ENCODE measurements at regions not wholly inside any gene's neighbourhood (a gene's known extent, or its start where the extent isn't known, plus 50 kb on each side); places are given as distances from the start of the nearest gene placed in this dataset.

GRCh38 chr10:58140691-58141347 lies 126.9 kb downstream of the IPMK start:
- H3K9me3 ChIP-seq (replicated peaks; ENCODE audit: control insufficient read depth, low read depth, low read length): peaks cover 3% of the 10 kb centered on the region
- 29% methylated on average over 1 of the region's 5 CpGs for WGBS (ENCODE audit: insufficient coverage)
- no peak for DNase-seq
- no peak overlapping the region for H3K27ac ChIP-seq (ENCODE audit: low read length)
- no peaks in the 10 kb centered on the region for H3K27me3 ChIP-seq (ENCODE audit: control insufficient read depth, insufficient read depth, low read length)
- no peaks in the 10 kb centered on the region for H3K36me3 ChIP-seq (ENCODE audit: control insufficient read depth, insufficient read depth, low read length)
- no peak overlapping the region for H3K4me3 ChIP-seq (ENCODE audit: low read length)
- H3K4me1 ChIP-seq (ENCODE audit: control insufficient read depth, insufficient read depth, low read length): no peaks in the 10 kb centered on the region

- no peaks in the 10 kb centered on the region for H3K36me3 ChIP-seq (ENCODE audit: control insufficient read depth, insufficient read depth, low read length)
- WGBS (ENCODE audit: insufficient coverage): no CpG with 5 or more reads among the region's 2 CpGs
- no peak overlapping the region for H3K27ac ChIP-seq (ENCODE audit: low read length)
- H3K4me1 ChIP-seq (ENCODE audit: control insufficient read depth, insufficient read depth, low read length): no peaks in the 10 kb centered on the region
- no peak for DNase-seq
- H3K9me3 ChIP-seq (replicated peaks; ENCODE audit: control insufficient read depth, low read depth, low read length): peaks cover 3% of the 10 kb centered on the region
- no peak overlapping the region for H3K4me3 ChIP-seq (ENCODE audit: low read length)
- H3K27me3 ChIP-seq (ENCODE audit: control insufficient read depth, insufficient read depth, low read length): no peaks in the 10 kb centered on the region
These were observed 127.6 kb downstream of the IPMK start for GRCh38 chr10:58140054-58140453.

- Histone ChIP-seq H3K27ac (ENCODE audit: low read length) (no peak overlapping the region), H3K4me3 (ENCODE audit: low read length) (no peak overlapping the region), H3K27me3 (ENCODE audit: control insufficient read depth, insufficient read depth, low read length) (no peaks in the 10 kb centered on the region), H3K36me3 (ENCODE audit: control insufficient read depth, insufficient read depth, low read length) (no peaks in the 10 kb centered on the region), H3K9me3 (replicated peaks; ENCODE audit: control insufficient read depth, low read depth, low read length) (no peaks in the 10 kb centered on the region), H3K4me1 (ENCODE audit: control insufficient read depth, insufficient read depth, low read length) (no peaks in the 10 kb centered on the region)
- WGBS (ENCODE audit: insufficient coverage): no CpG with 5 or more reads among the region's 5 CpGs
- DNase-seq: no peak
These were observed 129.9 kb downstream of the IPMK start for GRCh38 chr10:58137813-58138212.

GRCh38 chr10:58115218-58116050 lies 152.3 kb downstream of the IPMK start:
- H3K27me3 ChIP-seq (ENCODE audit: control insufficient read depth, insufficient read depth, low read length): no peaks in the 10 kb centered on the region
- H3K4me3 ChIP-seq (ENCODE audit: low read length): no peak overlapping the region
- H3K27ac ChIP-seq (ENCODE audit: low read length): no peak overlapping the region
- no peak for DNase-seq
- no peaks in the 10 kb centered on the region for H3K36me3 ChIP-seq (ENCODE audit: control insufficient read depth, insufficient read depth, low read length)
- H3K4me1 ChIP-seq (ENCODE audit: control insufficient read depth, insufficient read depth, low read length): no peaks in the 10 kb centered on the region
- no peaks in the 10 kb centered on the region for H3K9me3 ChIP-seq (replicated peaks; ENCODE audit: control insufficient read depth, low read depth, low read length)
- 100% methylated on average over 3 of the region's 9 CpGs for WGBS (ENCODE audit: insufficient coverage)

- Histone ChIP-seq H3K4me3 (ENCODE audit: low read length) (no peak overlapping the region), H3K4me1 (ENCODE audit: control insufficient read depth, insufficient read depth, low read length) (peaks cover 4% of the 10 kb centered on the region), H3K27me3 (ENCODE audit: control insufficient read depth, insufficient read depth, low read length) (no peaks in the 10 kb centered on the region), H3K27ac (ENCODE audit: low read length) (no peak overlapping the region), H3K36me3 (ENCODE audit: control insufficient read depth, insufficient read depth, low read length) (no peaks in the 10 kb centered on the region), H3K9me3 (replicated peaks; ENCODE audit: control insufficient read depth, low read depth, low read length) (no peaks in the 10 kb centered on the region)
- WGBS (ENCODE audit: insufficient coverage): 79% methylated on average over 2 of the region's 3 CpGs
- DNase-seq: no peak
These were observed 158.0 kb downstream of the IPMK start for GRCh38 chr10:58109731-58110130.

- Histone ChIP-seq H3K27me3 (ENCODE audit: control insufficient read depth, insufficient read depth, low read length) (no peaks in the 10 kb centered on the region), H3K36me3 (ENCODE audit: control insufficient read depth, insufficient read depth, low read length) (no peaks in the 10 kb centered on the region), H3K9me3 (replicated peaks; ENCODE audit: control insufficient read depth, low read depth, low read length) (no peaks in the 10 kb centered on the region), H3K27ac (ENCODE audit: low read length) (no peak overlapping the region), H3K4me1 (ENCODE audit: control insufficient read depth, insufficient read depth, low read length) (peaks cover 7% of the 10 kb centered on the region), H3K4me3 (ENCODE audit: low read length) (no peak overlapping the region)
- WGBS (ENCODE audit: insufficient coverage): no CpG with 5 or more reads among the region's 2 CpGs
- no peak for DNase-seq
These were observed 160.2 kb downstream of the IPMK start for GRCh38 chr10:58107506-58107905.

- no peak for DNase-seq
- no peaks in the 10 kb centered on the region for H3K9me3 ChIP-seq (replicated peaks; ENCODE audit: control insufficient read depth, low read depth, low read length)
- H3K4me3 ChIP-seq (ENCODE audit: low read length): no peak overlapping the region
- WGBS (ENCODE audit: insufficient coverage): 95% methylated on average over 40 of the region's 40 CpGs
- H3K27me3 ChIP-seq (ENCODE audit: control insufficient read depth, insufficient read depth, low read length): no peaks in the 10 kb centered on the region
- H3K4me1 ChIP-seq (ENCODE audit: control insufficient read depth, insufficient read depth, low read length): peaks cover 7% of the 10 kb centered on the region
- H3K27ac ChIP-seq (ENCODE audit: low read length): no peak overlapping the region
- H3K36me3 ChIP-seq (ENCODE audit: control insufficient read depth, insufficient read depth, low read length): no peaks in the 10 kb centered on the region
These were observed 161.3 kb downstream of the IPMK start for GRCh38 chr10:58106211-58107035.

GRCh38 chr10:58104351-58104751 lies 163.3 kb downstream of the IPMK start:
- Histone ChIP-seq H3K4me1 (ENCODE audit: control insufficient read depth, insufficient read depth, low read length) (peaks cover 7% of the 10 kb centered on the region), H3K27ac (ENCODE audit: low read length) (no peak overlapping the region), H3K36me3 (ENCODE audit: control insufficient read depth, insufficient read depth, low read length) (no peaks in the 10 kb centered on the region), H3K4me3 (ENCODE audit: low read length) (no peak overlapping the region), H3K27me3 (ENCODE audit: control insufficient read depth, insufficient read depth, low read length) (no peaks in the 10 kb centered on the region), H3K9me3 (replicated peaks; ENCODE audit: control insufficient read depth, low read depth, low read length) (no peaks in the 10 kb centered on the region)
- DNase-seq: peak; percentile 94

- H3K9me3 ChIP-seq (replicated peaks; ENCODE audit: control insufficient read depth, low read depth, low read length): no peaks in the 10 kb centered on the region
- no peak overlapping the region for H3K27ac ChIP-seq (ENCODE audit: low read length)
- 8% methylated on average over 2 of the region's 7 CpGs for WGBS (ENCODE audit: insufficient coverage)
- no peaks in the 10 kb centered on the region for H3K36me3 ChIP-seq (ENCODE audit: control insufficient read depth, insufficient read depth, low read length)
- no peak for DNase-seq
- no peak overlapping the region for H3K4me3 ChIP-seq (ENCODE audit: low read length)
- H3K4me1 ChIP-seq (ENCODE audit: control insufficient read depth, insufficient read depth, low read length): peaks cover 7% of the 10 kb centered on the region
- H3K27me3 ChIP-seq (ENCODE audit: control insufficient read depth, insufficient read depth, low read length): no peaks in the 10 kb centered on the region
These were observed 164.8 kb downstream of the IPMK start for GRCh38 chr10:58102897-58103296.

GRCh38 chr10:58101682-58102081 lies 166.0 kb downstream of the IPMK start:
- Histone ChIP-seq H3K36me3 (ENCODE audit: control insufficient read depth, insufficient read depth, low read length) (no peaks in the 10 kb centered on the region), H3K4me3 (ENCODE audit: low read length) (no peak overlapping the region), H3K9me3 (replicated peaks; ENCODE audit: control insufficient read depth, low read depth, low read length) (no peaks in the 10 kb centered on the region), H3K4me1 (ENCODE audit: control insufficient read depth, insufficient read depth, low read length) (peaks cover 7% of the 10 kb centered on the region), H3K27me3 (ENCODE audit: control insufficient read depth, insufficient read depth, low read length) (no peaks in the 10 kb centered on the region), H3K27ac (ENCODE audit: low read length) (no peak overlapping the region)
- no peak for DNase-seq
- WGBS (ENCODE audit: insufficient coverage): 100% methylated on average over 1 of the region's 1 CpG

All from muscle of leg (tissue), 3 donors.